GM23338 (cell line): ENCODE measurements at regions not wholly inside any gene's neighbourhood (a gene's known extent, or its start where the extent isn't known, plus 50 kb on each side); places are given as distances from the start of the nearest gene placed in this dataset.
"Not testable (repeated sequence)": the region's sequence is repeated elsewhere in the genome, so short reads cannot be mapped to it uniquely, and the experiment has no call there.

Source experiments
- ATAC-seq: fragments of 200-7000 bp; cut with Tn5 transposase; 3 replicates; pipeline ENCODE4 v1.9.1; 2020
- DNase-seq: peaks from one replicate; pipeline ENCODE4 v3.0.0-alpha.2; 2015; ENCODE audit warnings: low spot score
- H2AFZ ChIP-seq: fragments of 200-600 bp; sonication (generic); 2 replicates; pipeline ENCODE4 v1.8.0; 2016; ENCODE audit warnings: antibody characterized with exemption, mild to moderate bottlenecking, moderate library complexity
- H3F3A ChIP-seq: fragments of 200-600 bp; sonication (generic); replicated peaks from 2 replicates; pipeline ENCODE4 v1.8.0; 2017; ENCODE audit warnings: antibody characterized with exemption, mixed run types, low read depth
- H3K27ac ChIP-seq: fragments of 200-600 bp; sonication (generic); 2 replicates; pipeline ENCODE4 v1.6.1; 2016; ENCODE audit warnings: low read depth
- H3K27me3 ChIP-seq: fragments of 200-600 bp; sonication (generic); 2 replicates; pipeline ENCODE4 v1.8.0; 2016; ENCODE audit warnings: mild to moderate bottlenecking, mixed run types, moderate library complexity; ENCODE audit not compliant: insufficient read depth
- H3K36me3 ChIP-seq: fragments of 200-600 bp; sonication (generic); 2 replicates; pipeline ENCODE4 v1.8.0; 2016; ENCODE audit warnings: mild to moderate bottlenecking; ENCODE audit not compliant: insufficient read depth
- H3K4me1 ChIP-seq: fragments of 200-600 bp; sonication (generic); 2 replicates; pipeline ENCODE4 v1.8.0; 2016; ENCODE audit warnings: mild to moderate bottlenecking, moderate library complexity; ENCODE audit not compliant: insufficient read depth
- H3K4me2 ChIP-seq: fragments of 200-600 bp; sonication (generic); 2 replicates; pipeline ENCODE4 v1.7.1; 2017; ENCODE audit warnings: mixed run types
- H3K4me3 ChIP-seq: fragments of 200-600 bp; sonication (generic); 2 replicates; pipeline ENCODE4 v1.6.1; 2016; ENCODE audit warnings: mixed run types
- H3K79me2 ChIP-seq: fragments of 200-600 bp; sonication (generic); replicated peaks from 2 replicates; pipeline ENCODE4 v1.8.0; 2017; ENCODE audit warnings: mild to moderate bottlenecking; ENCODE audit not compliant: insufficient read depth
- H3K9me2 ChIP-seq: fragments of 200-600 bp; sonication (generic); 2 replicates; pipeline ENCODE4 v1.8.0; 2017; ENCODE audit not compliant: insufficient read depth
- H4K20me1 ChIP-seq: fragments of 200-600 bp; sonication (generic); replicated peaks from 2 replicates; pipeline ENCODE4 v1.8.0; 2017; ENCODE audit warnings: mild to moderate bottlenecking; ENCODE audit not compliant: insufficient read depth
- H3K27ac Mint-ChIP-seq: 2 replicates; pipeline ENCODE4 v1.8.0; 2020; ENCODE audit warnings: inconsistent platforms, mild to moderate bottlenecking, moderate library complexity, mixed read lengths
- H3K27me3 Mint-ChIP-seq: 3 replicates; pipeline ENCODE4 v1.8.0; 2022; ENCODE audit warnings: low read depth, mild to moderate bottlenecking, moderate library complexity, mixed read lengths, inconsistent platforms; ENCODE audit not compliant: insufficient read depth, poor library complexity
- H3K36me3 Mint-ChIP-seq: 3 replicates; pipeline ENCODE4 v1.8.0; 2021; ENCODE audit warnings: low read depth, mild to moderate bottlenecking, inconsistent platforms, moderate library complexity, mixed read lengths
- H3K4me1 Mint-ChIP-seq: 3 replicates; pipeline ENCODE4 v1.8.0; 2020; ENCODE audit warnings: mild to moderate bottlenecking, inconsistent platforms, mixed read lengths
- H3K4me3 Mint-ChIP-seq: 3 replicates; pipeline ENCODE4 v1.8.0; 2021; ENCODE audit warnings: moderate library complexity, mild to moderate bottlenecking, inconsistent platforms, mixed read lengths
- H3K9me3 Mint-ChIP-seq: 3 replicates; pipeline ENCODE4 v1.8.0; 2020; ENCODE audit warnings: moderate library complexity, mild to moderate bottlenecking, inconsistent platforms, mixed read lengths
- ETS1 ChIP-seq: IDR thresholded peaks from 2 replicates; pipeline ENCODE4 v1.6.1; 2016; ENCODE audit warnings: antibody characterized with exemption
- EZH2 ChIP-seq: fragments of 200-600 bp; sonication (generic); IDR thresholded peaks from one replicate; pipeline ENCODE4 v1.8.0; 2017; ENCODE audit warnings: antibody characterized with exemption, mild to moderate bottlenecking, low read depth; ENCODE audit not compliant: unreplicated experiment
- NANOG ChIP-seq: IDR thresholded peaks from 2 replicates; pipeline ENCODE4 v1.6.1; 2016; ENCODE audit warnings: antibody characterized with exemption, borderline replicate concordance
- POLR2AphosphoS5 ChIP-seq: IDR thresholded peaks from 2 replicates; pipeline ENCODE4 v1.6.1; 2016; ENCODE audit warnings: antibody characterized with exemption, low read depth
- TF ChIP-seq, protein P1 (sequence below), 2 experiments: fragments of 200-600 bp in 1 of 2; sonication (generic) in 1 of 2; conservative IDR thresholded peaks; 2 replicates each; pipeline versions ENCODE4 v1.5.1 to v1.6.1; 2016 to 2017; ENCODE audit warnings: antibody characterized with exemption in 2 of 2, low read depth in 2 of 2, mild to moderate bottlenecking in 2 of 2, moderate library complexity in 1 of 2
- TF ChIP-seq, protein P2 (sequence below): fragments of 250-450 bp; sonication (Bioruptor Pico); IDR thresholded peaks from 2 replicates; pipeline ENCODE4 v1.5.0; 2020; ENCODE audit warnings: mild to moderate bottlenecking, moderate library complexity

DNA sequence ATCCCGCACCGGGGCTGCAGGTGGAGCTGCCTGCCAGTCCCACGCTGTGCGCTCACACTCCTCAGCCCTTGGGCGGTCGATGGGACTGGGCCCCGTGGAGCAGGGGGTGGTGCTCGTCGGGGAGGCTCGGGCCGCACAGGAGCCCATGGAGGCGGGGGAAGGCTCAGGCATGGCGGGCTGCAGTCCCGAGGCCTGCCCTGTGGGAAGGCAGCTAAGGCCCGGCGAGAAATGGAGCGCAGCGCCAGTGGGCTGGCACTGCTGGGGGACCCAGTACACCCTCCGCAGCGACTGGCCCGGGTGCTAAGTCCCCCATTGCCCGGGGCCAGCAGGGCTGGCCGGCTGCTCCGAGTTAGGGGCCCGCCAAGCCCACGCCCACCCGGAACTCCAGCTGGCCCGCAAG, 105.0 kb upstream of the ZNF516 start:
- not testable (repeated sequence) for H3K9me3 Mint-ChIP-seq

DNA sequence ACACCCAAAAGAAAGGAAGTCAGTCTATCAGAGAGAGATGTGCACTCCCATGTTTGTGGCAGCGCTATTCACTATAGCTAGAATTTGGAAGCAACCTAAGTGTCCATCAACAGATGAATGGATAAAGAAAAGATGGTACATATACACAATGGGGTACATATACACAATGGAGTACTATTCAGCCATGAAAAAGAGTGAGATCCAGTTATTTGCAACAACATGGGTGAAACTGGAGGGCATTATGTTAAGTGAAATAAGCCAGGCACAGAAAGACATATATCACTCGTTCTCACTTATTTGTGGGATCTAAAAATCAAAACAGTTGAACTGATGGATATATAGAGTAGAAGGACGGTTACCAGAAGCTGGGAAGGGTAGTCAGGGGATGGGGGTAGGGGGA, 99.9 kb upstream of the ZNF516 start:
- H3K9me2 ChIP-seq, result no peaks in the 10 kb centered on the region
- TF ChIP-seq, protein P1, sequence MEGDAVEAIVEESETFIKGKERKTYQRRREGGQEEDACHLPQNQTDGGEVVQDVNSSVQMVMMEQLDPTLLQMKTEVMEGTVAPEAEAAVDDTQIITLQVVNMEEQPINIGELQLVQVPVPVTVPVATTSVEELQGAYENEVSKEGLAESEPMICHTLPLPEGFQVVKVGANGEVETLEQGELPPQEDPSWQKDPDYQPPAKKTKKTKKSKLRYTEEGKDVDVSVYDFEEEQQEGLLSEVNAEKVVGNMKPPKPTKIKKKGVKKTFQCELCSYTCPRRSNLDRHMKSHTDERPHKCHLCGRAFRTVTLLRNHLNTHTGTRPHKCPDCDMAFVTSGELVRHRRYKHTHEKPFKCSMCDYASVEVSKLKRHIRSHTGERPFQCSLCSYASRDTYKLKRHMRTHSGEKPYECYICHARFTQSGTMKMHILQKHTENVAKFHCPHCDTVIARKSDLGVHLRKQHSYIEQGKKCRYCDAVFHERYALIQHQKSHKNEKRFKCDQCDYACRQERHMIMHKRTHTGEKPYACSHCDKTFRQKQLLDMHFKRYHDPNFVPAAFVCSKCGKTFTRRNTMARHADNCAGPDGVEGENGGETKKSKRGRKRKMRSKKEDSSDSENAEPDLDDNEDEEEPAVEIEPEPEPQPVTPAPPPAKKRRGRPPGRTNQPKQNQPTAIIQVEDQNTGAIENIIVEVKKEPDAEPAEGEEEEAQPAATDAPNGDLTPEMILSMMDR (conservative IDR thresholded peaks at IDR 0.05; ENCODE audit: low read depth in 2 of 2), result no peak
- TF ChIP-seq POLR2AphosphoS5 (no peak), NANOG (no peak), EZH2 (no peak), ETS1 (no peak)
- TF ChIP-seq, protein P2, sequence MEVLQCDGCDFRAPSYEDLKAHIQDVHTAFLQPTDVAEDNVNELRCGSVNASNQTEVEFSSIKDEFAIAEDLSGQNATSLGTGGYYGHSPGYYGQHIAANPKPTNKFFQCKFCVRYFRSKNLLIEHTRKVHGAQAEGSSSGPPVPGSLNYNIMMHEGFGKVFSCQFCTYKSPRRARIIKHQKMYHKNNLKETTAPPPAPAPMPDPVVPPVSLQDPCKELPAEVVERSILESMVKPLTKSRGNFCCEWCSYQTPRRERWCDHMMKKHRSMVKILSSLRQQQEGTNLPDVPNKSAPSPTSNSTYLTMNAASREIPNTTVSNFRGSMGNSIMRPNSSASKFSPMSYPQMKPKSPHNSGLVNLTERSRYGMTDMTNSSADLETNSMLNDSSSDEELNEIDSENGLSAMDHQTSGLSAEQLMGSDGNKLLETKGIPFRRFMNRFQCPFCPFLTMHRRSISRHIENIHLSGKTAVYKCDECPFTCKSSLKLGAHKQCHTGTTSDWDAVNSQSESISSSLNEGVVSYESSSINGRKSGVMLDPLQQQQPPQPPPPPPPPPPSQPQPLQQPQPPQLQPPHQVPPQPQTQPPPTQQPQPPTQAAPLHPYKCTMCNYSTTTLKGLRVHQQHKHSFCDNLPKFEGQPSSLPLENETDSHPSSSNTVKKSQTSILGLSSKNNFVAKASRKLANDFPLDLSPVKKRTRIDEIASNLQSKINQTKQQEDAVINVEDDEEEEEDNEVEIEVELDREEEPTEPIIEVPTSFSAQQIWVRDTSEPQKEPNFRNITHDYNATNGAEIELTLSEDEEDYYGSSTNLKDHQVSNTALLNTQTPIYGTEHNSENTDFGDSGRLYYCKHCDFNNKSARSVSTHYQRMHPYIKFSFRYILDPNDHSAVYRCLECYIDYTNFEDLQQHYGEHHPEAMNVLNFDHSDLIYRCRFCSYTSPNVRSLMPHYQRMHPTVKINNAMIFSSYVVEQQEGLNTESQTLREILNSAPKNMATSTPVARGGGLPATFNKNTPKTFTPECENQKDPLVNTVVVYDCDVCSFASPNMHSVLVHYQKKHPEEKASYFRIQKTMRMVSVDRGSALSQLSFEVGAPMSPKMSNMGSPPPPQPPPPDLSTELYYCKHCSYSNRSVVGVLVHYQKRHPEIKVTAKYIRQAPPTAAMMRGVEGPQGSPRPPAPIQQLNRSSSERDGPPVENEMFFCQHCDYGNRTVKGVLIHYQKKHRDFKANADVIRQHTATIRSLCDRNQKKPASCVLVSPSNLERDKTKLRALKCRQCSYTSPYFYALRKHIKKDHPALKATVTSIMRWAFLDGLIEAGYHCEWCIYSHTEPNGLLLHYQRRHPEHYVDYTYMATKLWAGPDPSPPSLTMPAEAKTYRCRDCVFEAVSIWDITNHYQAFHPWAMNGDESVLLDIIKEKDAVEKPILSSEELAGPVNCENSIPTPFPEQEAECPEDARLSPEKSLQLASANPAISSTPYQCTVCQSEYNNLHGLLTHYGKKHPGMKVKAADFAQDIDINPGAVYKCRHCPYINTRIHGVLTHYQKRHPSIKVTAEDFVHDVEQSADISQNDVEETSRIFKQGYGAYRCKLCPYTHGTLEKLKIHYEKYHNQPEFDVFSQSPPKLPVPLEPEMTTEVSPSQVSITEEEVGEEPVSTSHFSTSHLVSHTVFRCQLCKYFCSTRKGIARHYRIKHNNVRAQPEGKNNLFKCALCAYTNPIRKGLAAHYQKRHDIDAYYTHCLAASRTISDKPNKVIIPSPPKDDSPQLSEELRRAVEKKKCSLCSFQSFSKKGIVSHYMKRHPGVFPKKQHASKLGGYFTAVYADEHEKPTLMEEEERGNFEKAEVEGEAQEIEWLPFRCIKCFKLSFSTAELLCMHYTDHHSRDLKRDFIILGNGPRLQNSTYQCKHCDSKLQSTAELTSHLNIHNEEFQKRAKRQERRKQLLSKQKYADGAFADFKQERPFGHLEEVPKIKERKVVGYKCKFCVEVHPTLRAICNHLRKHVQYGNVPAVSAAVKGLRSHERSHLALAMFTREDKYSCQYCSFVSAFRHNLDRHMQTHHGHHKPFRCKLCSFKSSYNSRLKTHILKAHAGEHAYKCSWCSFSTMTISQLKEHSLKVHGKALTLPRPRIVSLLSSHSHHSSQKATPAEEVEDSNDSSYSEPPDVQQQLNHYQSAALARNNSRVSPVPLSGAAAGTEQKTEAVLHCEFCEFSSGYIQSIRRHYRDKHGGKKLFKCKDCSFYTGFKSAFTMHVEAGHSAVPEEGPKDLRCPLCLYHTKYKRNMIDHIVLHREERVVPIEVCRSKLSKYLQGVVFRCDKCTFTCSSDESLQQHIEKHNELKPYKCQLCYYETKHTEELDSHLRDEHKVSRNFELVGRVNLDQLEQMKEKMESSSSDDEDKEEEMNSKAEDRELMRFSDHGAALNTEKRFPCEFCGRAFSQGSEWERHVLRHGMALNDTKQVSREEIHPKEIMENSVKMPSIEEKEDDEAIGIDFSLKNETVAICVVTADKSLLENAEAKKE (CRISPR knock-in tag), result no peak
- H3K27ac Mint-ChIP-seq, result no peak overlapping the region
- H3F3A ChIP-seq, result no peaks in the 10 kb centered on the region
- H3K9me3 Mint-ChIP-seq, result peaks cover 3% of the 10 kb centered on the region; the same call in 1 of the 3 replicates
- no peak overlapping the region for H2AFZ ChIP-seq
- no peaks in the 10 kb centered on the region for H4K20me1 ChIP-seq
- no peaks in the 10 kb centered on the region for H3K36me3 Mint-ChIP-seq
- H3K36me3 ChIP-seq, result no peaks in the 10 kb centered on the region
- DNase-seq (no peak), ATAC-seq (no peak)
- H3K27me3 ChIP-seq, result no peaks in the 10 kb centered on the region
- peaks cover 13% of the 10 kb centered on the region for H3K4me1 Mint-ChIP-seq
- no peak overlapping the region for H3K4me2 ChIP-seq
- no peak overlapping the region for H3K27ac ChIP-seq
- peaks cover 8% of the 10 kb centered on the region for H3K4me1 ChIP-seq
- H3K27me3 Mint-ChIP-seq, result peaks cover 9% of the 10 kb centered on the region
- no peak overlapping the region for H3K4me3 Mint-ChIP-seq
- no peak overlapping the region for H3K4me3 ChIP-seq
- no peaks in the 10 kb centered on the region for H3K79me2 ChIP-seq

More for the DNA sequence above, 105.0 kb upstream of the ZNF516 start:
- H3K9me2 ChIP-seq, ATAC-seq, H3K27me3 ChIP-seq, DNase-seq, H4K20me1 ChIP-seq, H3K4me2 ChIP-seq, H3F3A ChIP-seq, H3K27me3 Mint-ChIP-seq, H3K4me1 ChIP-seq, H2AFZ ChIP-seq, H3K27ac Mint-ChIP-seq, H3K4me3 ChIP-seq, H3K36me3 ChIP-seq, H3K27ac ChIP-seq, H3K79me2 ChIP-seq, H3K4me1 Mint-ChIP-seq, H3K36me3 Mint-ChIP-seq, H3K4me3 Mint-ChIP-seq: not testable (repeated sequence)
